HG03025 (cell line): ENCODE measurements at regions not wholly inside any gene's neighbourhood (a gene's known extent, or its start where the extent isn't known, plus 50 kb on each side); places are given as distances from the start of the nearest gene placed in this dataset.
A peak's percentile ranks its signal among the peaks of the same experiment; 100 is the strongest.

Experiments
- ATAC-seq: cut with Tn5 transposase; IDR thresholded peaks from one replicate; pipeline ENCODE4 v1.9.1; 2021; ENCODE audit warnings: mild to moderate bottlenecking, moderate library complexity; ENCODE audit not compliant: unreplicated experiment, low FRiP score

DNA sequence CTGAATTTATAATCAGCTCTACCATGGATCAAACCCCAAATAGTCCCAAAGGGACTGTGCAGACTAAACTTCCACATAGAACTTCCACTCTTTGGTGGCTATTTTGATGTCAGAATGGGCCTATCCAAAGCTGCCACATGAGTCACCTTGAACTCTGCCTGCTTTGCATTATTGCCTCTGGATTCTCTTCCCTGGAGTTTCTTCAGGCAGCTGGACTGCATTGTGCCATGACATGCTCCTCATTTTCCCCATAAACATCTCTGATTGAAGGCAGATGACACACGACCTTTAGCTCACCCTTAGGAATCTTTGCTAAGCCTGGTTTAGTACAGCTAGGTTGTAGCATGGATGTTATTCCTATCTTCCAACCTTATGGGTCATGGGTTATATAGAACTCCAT is 251.7 kb downstream of the FZD1 start:
- no peak for ATAC-seq

DNA sequence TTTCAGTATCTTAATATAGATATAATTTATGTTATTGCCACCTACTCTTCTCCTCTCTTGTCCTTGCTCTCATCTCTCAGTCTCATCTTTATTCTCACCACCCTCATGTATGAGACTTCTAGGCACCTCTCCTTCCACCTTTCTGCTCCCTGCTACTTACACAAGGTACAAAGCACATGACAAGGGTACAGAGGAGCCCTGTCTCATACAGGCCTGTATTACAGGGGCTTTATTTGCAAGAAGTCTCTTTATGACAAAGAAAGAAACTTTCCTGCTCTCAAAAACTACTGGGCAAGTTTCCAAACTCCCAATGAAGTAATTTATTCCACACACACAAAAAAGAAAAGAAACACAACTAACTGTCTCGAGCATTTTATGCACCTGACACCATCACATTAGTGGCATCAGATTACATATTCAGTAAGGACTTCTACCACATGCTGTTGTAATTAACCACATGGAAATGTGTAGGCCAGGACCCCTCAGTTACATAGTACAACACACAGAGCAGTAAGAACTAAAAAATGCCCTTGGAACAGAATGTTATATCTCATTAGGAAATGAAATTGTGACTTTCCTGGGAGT is 253.1 kb downstream of the FZD1 start:
- no peak for ATAC-seq

DNA sequence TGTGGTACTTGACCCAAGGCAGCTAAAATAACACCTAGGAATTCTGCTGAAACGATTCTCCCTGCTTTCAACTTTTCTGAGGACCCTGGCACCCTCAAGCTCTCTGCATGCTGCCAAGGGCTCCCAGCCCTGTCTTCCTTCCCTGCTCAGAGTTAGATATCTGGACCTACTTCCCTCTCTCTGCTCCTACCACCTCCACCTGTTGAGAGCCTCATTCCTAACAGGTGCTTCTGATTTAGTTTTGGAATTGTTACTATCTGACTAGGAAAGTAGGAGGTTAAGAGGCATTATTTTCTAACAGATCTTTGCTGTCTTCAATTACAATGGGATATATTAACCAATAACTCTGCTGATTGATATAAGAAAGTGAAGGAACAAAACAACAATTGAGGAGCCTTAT is 253.8 kb downstream of the FZD1 start:
- no peak for ATAC-seq

DNA sequence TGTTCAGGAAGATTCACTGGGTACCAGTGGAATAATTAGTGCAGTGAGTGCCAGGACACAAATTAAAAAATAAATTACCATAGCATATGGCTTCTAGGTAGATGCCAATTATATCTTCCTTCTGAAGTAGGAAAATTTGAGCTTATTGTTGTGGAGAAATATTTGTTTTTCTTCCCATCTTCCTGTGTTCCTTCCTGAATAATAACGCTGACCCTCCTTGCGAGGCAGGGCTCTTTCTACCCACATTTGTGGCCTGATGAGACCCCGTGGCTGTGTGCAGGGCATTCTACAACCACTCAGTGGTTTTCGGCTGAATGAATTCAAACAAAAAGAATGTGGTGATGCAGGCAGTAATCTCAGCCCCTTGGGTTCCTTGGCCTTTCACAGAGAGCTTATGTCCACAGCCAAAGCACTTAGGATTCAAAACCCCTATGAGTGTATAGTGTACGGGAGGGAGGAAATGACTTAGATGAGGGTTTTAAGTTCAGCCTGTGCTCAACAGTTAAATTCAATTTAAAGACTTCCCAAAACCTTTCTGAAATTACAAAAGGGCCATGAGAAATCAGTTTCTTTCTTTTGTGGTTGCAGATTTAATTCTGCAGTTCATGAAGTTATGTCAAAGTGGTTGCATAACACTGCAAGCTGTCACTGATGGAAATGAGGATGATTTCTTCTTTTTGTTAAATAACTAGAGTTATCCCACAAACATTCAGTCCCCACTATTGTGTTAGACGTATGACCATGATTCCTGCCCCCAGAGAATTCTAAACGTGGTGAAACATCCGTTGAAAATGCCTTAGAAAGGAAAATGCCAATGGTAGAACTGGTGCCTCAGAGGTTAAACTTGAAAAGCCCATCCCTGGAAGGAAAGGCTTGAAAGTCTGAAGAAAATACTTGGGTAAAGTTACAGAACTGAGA is 255.3 kb downstream of the FZD1 start:
- ATAC-seq, result no peak

DNA sequence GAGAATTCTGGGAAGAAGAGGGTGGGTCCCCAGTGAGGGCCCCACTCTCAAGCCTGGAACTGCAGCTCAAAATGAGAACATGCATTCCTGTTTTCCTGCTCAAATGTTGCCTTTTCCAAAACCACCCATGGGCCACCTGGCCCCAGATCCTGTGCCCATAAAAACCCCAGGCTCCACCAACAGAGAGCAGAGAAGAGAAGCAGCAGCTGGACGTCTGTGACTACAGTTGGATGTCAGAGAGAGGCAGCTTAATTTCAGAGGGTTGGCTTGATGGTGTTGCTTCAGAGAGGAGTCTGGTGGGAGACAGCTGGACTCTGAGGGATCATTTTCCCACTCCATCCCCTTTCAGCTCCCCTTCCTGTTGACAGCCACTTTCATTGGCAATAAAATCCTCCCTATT is 256.4 kb downstream of the FZD1 start:
- no peak for ATAC-seq

DNA sequence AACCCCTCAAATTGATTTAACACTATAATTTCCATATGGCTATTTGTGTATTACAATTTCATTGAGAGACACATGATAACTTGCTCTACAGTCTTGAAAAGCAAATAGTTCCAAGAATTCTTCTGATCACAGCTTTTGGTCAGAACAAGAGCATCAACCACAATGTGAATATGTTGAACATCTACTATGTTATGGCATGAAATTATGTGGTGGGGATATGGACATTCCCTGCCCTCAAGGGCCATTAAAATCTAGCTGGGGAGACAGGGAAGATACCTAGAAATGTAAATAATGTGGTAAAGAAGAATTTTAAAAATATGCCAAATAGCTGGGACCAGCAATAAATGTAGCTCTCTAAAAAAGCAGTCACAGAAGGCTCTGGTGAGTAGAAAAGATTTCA is 262.2 kb downstream of the FZD1 start:
- ATAC-seq, result no peak

DNA sequence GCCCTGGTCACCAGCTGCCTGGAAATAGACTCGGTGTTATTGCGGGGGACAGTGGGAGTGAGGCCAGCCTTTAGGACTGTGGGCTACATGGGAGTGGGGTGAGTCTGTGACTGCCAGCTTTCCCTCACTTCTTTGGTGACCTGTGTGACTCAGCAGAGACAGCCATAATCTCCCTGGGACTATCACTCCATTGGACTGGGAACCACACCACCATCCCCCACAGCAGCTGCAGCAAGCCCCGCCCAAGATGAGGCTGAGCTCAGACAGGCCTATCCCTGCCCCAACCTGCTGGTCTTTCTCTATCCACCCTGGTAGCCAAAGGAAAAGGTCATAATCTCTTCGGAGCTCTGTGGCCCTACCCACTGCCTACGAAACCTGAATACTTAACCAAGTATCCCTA is 263.2 kb downstream of the FZD1 start:
- no peak for ATAC-seq

DNA sequence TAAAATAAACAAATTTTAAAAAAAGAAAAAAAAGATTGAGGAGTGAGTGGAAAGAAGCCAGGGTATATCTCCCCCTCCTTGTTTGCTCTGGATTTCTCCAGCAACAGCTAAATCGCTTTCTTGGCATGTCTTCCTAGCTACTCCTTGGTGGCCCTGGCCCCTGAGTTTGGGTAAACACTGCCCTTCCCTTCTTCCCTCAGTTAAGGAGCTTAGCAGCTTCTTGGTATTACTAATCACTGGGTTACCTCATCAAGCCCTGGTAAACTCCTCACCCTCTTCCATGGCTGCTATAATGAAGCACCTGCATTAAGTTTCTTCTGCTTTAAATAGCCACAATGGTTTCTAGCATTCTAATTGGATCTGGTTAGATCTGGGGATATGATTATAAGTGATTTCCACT is 269.8 kb downstream of the FZD1 start:
- no peak for ATAC-seq

DNA sequence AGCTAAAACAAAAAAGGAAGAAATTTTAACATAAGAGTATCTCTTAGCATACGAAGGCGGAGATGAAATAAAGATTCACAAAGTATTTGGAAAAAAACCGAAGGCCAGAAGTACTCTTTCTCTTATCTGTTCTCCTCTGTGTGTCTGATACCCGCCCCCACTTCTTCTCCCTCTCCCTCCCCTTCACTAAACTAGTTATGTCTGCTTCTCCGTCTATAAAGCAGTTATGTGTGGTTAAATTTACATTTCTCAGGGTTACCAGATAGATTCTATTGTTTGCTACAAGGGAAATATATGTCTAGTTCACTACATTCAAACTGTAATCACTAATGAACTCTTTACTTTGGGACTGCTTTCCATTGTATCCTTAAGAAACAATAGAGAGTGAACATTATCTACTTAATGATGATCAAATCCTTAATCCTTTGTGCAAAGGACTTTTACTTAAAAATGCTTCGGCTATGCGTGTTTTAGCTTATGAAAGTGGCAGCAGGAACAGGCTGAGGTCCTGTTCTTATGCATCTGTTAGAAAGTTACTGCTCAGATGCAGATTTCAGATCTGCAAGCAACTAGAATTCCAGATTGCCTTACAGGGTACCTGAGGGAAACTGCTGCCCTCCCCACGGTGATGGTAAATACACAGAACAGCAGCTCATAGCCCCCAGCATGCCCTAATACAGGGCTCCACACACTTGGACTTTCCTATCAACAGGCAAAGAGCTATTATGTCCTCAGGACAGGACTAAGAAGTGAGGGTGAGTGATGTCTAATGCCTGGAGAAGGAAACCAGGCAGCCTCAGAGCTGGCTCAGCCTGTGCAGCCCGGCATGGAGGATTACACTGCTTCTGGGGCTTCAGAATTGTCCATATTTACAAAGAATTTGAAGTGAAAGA is 273.3 kb downstream of the FZD1 start:
- ATAC-seq, result no peak

DNA sequence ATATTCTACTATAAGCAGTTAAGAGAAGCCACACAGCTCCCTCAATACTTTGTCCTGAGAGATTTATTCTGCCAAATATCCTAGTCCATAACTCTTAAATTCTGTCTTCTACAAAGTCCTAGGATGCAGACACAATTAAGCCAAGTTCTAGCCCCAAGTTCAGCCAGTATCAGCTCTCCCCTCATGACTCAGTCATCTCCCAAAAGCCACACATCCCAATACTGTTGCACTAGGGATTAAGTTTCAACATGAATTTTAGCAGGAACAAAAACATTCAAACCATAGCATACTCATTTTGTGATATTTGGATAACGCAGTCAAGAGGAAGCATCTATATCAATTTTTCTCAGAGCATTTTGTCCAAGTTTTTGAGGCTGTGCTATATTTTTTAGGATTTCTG is 277.4 kb downstream of the FZD1 start:
- ATAC-seq, result no peak

DNA sequence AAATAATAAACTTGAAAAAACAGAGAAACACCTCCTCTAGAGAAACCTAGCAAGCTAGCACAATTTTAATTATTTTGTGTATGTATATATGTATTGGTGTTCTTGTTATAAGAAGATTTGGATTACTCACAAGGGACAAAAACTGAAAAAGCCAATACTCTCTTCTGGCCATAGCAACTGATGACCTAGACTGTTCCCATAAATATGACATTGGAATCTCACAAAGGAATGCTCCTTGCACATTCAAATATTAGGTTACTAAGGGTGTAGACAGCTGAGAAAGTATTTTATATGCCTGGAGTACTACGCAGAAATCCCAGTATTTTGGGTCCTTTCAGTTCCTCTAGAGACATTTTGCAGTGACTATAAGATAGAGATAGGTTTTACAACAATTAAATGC is 279.4 kb downstream of the FZD1 start:
- ATAC-seq, result no peak

DNA sequence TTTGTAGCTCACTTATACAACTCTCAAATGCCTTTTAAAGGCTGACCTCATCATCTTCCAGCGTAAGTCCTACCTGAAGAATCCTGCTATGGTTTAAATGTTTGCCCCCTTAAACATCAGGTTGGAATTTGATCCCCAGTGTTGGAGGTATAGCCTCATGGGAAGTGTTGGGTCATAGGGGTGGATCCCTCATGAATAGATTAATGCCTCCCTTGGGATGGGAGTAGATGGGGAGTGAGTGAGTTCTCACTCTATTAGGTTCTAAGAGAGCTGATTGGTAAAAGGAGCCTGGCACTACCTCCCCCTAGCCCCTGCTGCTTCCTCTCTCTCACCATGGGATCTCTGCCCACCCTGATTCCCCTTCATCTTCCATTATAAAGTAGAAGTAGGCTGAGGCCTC is 285.6 kb downstream of the FZD1 start:
- ATAC-seq, result no peak

DNA sequence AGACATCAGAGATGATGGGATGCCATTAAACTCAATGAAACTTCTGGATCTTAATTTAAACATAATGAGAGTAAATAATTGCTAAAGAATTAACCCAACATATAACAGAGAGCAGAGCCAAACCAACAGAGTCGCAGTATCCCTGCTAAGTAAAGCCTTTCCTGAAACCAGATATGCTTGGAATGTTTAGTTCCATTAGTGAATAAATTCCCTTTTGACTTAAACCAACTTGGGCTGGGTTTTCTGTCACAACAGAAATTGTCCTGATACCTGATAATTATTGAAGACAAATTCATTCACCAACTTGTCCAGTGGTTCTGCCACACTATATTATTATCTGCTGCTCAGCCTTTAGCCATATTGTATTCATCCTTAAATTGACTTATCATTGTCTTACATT is 286.7 kb downstream of the FZD1 start:
- no peak for ATAC-seq

DNA sequence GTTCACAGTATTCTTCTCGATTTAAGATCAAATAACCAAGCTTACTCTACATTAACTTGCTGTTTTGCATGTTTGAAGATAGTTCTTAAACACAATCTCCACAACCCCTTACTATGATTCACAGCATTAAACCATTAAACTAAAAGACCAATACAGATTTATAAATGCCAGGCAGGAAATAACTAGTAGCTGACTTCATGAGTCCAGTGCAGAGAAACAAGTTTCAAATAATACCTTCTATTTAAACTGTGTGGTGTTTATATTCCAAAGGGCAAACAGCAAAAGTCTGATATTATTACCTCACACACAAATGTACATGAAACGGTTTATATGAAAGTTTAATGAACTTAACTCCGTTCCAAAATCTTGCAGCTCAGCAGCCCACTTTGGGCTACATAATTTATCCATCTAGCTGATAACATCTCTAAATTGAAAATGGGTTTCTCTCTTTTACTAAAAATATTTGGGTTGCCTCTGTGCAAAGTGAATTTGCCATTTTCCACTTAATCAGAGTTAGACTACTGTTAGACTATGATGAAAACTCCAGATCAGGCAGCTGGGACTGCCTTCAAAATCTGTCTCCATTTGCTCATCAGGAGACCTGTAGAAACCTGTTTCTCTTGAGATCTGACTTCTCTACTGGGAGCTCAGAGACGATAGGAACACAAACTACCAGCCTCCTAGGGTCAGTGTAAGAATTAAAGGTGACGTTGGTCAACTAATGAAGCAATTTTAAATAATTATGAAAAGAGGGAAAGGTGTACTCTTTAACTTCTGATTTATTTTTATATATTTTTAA is 287.3 kb downstream of the FZD1 start:
- no peak for ATAC-seq

DNA sequence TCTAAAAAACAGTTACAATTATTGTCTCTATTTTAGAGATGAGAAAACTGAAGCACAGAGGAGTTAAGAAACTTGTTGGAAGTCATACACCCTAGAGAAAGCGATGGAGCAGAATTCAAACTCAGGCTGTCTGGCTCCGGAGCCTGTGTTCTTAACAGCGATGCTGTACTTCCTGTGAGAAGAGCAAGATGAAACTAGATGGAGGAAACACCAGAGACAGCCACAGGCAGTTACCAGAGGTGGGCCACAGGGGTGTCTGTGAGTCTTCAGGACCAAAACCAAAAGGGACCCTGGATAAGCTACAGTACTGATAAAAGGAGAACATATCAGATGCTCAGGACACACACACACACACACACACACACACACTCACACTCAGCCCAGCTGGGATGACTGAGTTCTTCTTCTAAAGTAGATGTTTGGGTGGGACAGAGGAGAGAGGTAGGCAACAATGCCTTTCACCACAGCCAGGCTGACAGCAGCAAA is 289.2 kb downstream of the FZD1 start:
- ATAC-seq, result no peak

DNA sequence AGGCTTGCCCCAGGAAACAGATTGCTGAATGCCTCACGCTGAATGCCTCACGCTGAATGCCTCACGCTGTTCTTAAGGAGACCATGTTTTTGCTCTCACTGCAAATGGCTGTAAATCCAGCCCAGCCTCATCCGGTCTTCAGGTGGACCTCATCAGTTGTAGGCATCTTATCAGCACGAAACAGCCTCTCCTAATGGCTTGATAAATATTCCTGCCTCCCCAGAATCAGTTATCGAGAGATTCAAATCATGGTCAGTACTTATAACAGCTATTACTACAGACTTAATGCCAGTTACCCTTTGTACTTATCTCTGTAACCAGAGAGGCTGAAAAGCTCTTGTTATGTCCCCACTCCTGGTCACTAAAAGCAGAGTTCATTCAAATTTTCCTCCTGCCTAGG is 290.6 kb downstream of the FZD1 start:
- no peak for ATAC-seq

DNA sequence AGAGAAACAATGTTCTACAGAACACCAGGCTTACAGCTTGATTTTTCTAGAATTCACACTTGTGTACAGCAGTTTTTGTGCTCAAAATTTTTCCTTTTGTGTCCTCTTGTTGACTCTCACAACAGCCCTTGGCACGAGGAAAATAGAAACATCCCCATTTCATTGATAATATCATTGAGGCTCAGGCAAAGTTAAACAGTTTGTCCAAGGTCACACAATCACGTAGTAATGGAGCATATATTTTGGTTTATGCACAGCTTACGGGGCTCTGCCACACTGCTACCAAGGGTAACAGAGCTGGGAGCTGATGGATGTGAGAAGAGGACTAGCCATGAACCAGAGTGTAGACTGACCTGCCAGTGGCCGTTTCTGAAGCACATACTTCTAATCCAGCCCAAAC is 292.0 kb downstream of the FZD1 start:
- ATAC-seq, result no peak

DNA sequence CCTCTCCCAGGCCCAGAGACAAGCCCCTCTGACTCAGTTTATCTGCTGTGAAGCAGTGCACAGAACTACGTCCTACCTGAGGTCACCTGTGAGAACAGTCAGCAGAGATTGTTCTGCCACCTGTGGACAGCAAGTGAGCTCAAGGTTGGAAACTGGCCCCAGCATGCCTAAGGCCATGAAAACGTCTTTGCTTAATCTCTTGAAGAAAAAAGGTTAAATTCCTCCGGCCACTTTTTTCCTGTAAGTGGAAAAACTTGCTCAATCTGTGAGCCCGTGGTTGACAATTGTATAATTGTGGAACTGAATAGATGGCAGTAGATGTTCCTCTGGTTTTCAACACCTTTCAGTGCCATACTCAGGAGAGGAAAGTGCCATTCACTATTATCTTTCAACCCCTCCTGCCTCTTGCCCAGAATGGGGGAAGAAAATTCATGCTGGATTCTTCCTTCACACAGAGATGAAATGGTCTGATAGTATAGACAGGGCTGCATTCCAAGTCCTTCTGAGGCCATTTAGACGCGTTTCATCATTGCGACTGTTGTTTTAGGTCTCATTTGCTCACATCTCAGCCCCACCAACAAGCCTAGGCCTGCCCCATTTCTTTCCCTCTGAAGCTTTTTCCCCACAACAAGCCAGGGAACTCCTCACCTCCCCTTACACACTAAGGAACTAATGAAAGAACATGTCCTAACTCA is 292.9 kb downstream of the FZD1 start:
- no peak for ATAC-seq

DNA sequence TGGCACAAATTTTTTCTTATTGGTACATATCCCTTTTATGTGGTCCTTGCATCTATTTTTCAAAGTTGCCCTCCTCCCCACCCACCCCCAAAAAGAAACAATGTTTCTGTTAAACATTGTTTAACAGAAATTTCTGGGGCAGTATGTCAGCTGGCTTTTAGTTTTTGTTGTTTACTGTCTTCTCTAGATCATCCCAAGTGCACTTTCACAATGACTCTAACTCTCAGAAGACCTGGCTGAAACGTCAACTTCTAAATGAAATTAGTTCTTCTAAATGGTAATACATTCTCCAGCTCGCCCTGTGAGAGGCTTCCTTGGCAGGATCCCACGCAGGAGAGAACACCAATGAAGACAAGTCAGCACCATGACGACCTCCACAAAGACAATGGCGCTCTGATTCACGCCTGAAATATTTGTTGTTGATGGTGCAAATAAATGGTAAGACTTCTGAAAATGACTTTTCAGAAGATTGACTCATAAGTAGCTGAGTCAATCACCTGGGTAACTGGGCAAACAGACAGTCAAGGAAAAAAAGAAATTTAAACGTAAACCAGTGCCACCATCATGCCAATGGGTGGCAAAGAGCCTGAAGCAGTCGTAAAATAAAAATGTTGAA is 293.7 kb downstream of the FZD1 start:
- ATAC-seq, result peak; percentile 84
